ENCODE measurements at regions not wholly inside any gene's neighbourhood (a gene's known extent, or its start where the extent isn't known, plus 50 kb on each side); places are given as distances from the start of the nearest gene placed in this dataset.

DNA sequence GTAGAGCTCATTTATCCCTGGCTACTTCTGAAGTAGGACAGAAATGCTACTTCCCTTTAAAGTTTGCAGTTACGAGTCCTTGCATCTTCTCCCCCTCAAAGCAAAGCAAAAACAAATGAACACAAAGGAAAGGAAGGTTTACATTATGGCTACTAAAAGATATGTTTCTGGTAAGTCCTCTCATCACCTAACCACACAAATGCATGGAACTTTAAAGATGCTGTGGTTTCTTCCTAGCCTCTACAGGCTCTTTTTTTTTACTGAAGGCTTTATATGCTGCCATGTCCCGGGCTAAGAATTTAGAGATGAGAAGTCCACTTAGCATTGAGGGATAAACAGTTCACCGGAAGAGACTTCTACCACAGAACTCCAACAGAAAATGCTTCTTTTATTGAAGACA, 291.2 kb downstream of the SS18 start:
- Mint-ChIP-seq H3K4me3 (no peak overlapping the region), H3K4me1 (no peaks in the 10 kb centered on the region), H3K36me3 (ENCODE audit: low read depth) (no peaks in the 10 kb centered on the region), H3K27me3 (ENCODE audit: insufficient read depth, low read depth, poor library complexity) (no peaks in the 10 kb centered on the region), H3K27ac (no peak overlapping the region), H3K9me3 (no peaks in the 10 kb centered on the region)
- TF ChIP-seq ZNF114 (CRISPR knock-in tag; IDR thresholded peaks at IDR 0.05) (no peak), JUNB (IDR thresholded peaks at IDR 0.05; ENCODE audit: unreplicated experiment) (no peak), ETS1 (IDR thresholded peaks at IDR 0.05) (no peak), EZH2phosphoT487 (IDR thresholded peaks at IDR 0.05; ENCODE audit: unreplicated experiment) (no peak), ZNF331 (CRISPR knock-in tag; IDR thresholded peaks at IDR 0.05; ENCODE audit: low read depth) (no peak), EZH2 (IDR thresholded peaks at IDR 0.05; ENCODE audit: low read depth, unreplicated experiment) (no peak), CREB1 (CRISPR knock-in tag; IDR thresholded peaks at IDR 0.05; ENCODE audit: low read depth) (no peak), POLR2AphosphoS5 (IDR thresholded peaks at IDR 0.05; ENCODE audit: low read depth) (no peak), STAT1 (IDR thresholded peaks at IDR 0.05; ENCODE audit: unreplicated experiment) (no peak), ZNF462 (CRISPR knock-in tag; IDR thresholded peaks at IDR 0.05) (no peak), NANOG (IDR thresholded peaks at IDR 0.05; ENCODE audit: borderline replicate concordance) (no peak)
- TF ChIP-seq, protein P1, sequence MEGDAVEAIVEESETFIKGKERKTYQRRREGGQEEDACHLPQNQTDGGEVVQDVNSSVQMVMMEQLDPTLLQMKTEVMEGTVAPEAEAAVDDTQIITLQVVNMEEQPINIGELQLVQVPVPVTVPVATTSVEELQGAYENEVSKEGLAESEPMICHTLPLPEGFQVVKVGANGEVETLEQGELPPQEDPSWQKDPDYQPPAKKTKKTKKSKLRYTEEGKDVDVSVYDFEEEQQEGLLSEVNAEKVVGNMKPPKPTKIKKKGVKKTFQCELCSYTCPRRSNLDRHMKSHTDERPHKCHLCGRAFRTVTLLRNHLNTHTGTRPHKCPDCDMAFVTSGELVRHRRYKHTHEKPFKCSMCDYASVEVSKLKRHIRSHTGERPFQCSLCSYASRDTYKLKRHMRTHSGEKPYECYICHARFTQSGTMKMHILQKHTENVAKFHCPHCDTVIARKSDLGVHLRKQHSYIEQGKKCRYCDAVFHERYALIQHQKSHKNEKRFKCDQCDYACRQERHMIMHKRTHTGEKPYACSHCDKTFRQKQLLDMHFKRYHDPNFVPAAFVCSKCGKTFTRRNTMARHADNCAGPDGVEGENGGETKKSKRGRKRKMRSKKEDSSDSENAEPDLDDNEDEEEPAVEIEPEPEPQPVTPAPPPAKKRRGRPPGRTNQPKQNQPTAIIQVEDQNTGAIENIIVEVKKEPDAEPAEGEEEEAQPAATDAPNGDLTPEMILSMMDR (conservative IDR thresholded peaks at IDR 0.05; ENCODE audit: low read depth in 2 of 2), result no peak
- TF ChIP-seq, protein P2, sequence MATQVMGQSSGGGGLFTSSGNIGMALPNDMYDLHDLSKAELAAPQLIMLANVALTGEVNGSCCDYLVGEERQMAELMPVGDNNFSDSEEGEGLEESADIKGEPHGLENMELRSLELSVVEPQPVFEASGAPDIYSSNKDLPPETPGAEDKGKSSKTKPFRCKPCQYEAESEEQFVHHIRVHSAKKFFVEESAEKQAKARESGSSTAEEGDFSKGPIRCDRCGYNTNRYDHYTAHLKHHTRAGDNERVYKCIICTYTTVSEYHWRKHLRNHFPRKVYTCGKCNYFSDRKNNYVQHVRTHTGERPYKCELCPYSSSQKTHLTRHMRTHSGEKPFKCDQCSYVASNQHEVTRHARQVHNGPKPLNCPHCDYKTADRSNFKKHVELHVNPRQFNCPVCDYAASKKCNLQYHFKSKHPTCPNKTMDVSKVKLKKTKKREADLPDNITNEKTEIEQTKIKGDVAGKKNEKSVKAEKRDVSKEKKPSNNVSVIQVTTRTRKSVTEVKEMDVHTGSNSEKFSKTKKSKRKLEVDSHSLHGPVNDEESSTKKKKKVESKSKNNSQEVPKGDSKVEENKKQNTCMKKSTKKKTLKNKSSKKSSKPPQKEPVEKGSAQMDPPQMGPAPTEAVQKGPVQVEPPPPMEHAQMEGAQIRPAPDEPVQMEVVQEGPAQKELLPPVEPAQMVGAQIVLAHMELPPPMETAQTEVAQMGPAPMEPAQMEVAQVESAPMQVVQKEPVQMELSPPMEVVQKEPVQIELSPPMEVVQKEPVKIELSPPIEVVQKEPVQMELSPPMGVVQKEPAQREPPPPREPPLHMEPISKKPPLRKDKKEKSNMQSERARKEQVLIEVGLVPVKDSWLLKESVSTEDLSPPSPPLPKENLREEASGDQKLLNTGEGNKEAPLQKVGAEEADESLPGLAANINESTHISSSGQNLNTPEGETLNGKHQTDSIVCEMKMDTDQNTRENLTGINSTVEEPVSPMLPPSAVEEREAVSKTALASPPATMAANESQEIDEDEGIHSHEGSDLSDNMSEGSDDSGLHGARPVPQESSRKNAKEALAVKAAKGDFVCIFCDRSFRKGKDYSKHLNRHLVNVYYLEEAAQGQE (IDR thresholded peaks at IDR 0.05; ENCODE audit: unreplicated experiment), result no peak
- H3K27ac ChIP-seq (ENCODE audit: low read depth), result no peak overlapping the region
- 0 out of 2 replicates have a peak, but pooled peaks cover 3% of the 10 kb centered on the region for H3K4me1 ChIP-seq (ENCODE audit: insufficient read depth)
- DNase-seq (ENCODE audit: low spot score) (no peak), ATAC-seq (no peak)
- no peaks in the 10 kb centered on the region for H3K79me2 ChIP-seq (replicated peaks; ENCODE audit: insufficient read depth)
- H2AFZ ChIP-seq, result no peak overlapping the region
- H3K27me3 ChIP-seq (ENCODE audit: insufficient read depth), result no peaks in the 10 kb centered on the region
- H3K4me3 ChIP-seq, result no peak overlapping the region
- no peaks in the 10 kb centered on the region for H3K36me3 ChIP-seq (ENCODE audit: insufficient read depth)
- H4K20me1 ChIP-seq (replicated peaks; ENCODE audit: insufficient read depth), result no peaks in the 10 kb centered on the region; the same call in 1 of the 2 replicates
- H3K4me2 ChIP-seq, result no peak overlapping the region
- H3F3A ChIP-seq (replicated peaks; ENCODE audit: low read depth), result no peaks in the 10 kb centered on the region
- H3K9me2 ChIP-seq (ENCODE audit: insufficient read depth), result 0 out of 2 replicates have a peak, but pooled peaks cover 5% of the 10 kb centered on the region

Measured in GM23338 (cell line).